ENCODE measurements at regions not wholly inside any gene's neighbourhood (a gene's known extent, or its start where the extent isn't known, plus 50 kb on each side); places are given as distances from the start of the nearest gene placed in this dataset.

DNA sequence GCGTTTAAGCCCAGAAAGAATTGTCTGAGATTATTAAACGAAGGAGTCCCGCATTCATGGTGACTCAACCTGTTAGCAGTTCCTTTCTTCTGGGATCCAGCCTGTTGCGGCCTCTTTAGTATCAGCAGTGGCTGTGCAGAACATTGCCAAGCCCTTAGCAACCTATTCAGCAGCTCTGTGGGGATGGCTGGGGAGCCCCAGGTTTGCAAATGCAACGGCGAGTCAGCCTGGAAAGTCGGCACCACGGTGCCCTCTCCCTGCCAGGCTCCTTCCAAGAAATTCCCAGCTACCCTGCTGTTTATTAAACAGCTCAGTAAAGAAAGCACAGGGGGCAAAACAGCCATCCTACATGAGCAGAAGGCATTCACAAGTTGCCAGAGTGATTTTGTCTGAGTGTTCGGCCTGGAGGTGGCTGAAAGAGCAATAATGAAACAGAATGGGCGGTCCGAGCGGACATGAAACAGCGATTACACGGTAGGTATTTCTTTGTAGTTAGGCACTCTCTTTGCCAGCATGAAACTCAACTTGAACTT, 198.3 kb downstream of the BAMBI start:
- TF ChIP-seq CTCF (IDR thresholded peaks at IDR 0.05; ENCODE audit: extremely low read depth, missing control alignments), result no peak
- no peak for DNase-seq (ENCODE audit: low spot score)

- no peak for TF ChIP-seq CTCF (IDR thresholded peaks at IDR 0.05; ENCODE audit: extremely low read depth, missing control alignments)
- no peak for DNase-seq (ENCODE audit: low spot score)
Measured at GRCh38 chr10:28878236-28878970, 201.1 kb downstream of the BAMBI start.

DNA sequence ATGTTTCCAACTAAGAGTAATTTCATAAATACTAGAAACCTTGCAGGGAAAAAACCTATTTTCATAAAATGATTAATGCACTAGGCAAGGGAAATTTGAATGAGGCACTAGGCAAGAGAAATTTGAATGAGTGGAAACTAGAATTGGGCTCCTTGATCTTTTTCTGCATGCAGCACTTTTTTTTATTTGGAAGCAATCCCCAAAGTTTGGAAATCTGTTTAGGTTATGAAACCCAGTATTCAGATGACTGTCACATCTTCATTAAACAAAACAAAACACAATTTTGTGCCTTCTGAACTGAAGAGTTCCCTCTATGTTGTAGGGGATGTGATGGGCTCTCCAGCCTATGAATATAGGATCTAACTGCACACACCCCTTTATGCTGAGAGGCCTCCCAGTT, 201.9 kb downstream of the BAMBI start:
- TF ChIP-seq CTCF (IDR thresholded peaks at IDR 0.05; ENCODE audit: extremely low read depth, missing control alignments), result no peak
- no peak for DNase-seq (ENCODE audit: low spot score)

DNA sequence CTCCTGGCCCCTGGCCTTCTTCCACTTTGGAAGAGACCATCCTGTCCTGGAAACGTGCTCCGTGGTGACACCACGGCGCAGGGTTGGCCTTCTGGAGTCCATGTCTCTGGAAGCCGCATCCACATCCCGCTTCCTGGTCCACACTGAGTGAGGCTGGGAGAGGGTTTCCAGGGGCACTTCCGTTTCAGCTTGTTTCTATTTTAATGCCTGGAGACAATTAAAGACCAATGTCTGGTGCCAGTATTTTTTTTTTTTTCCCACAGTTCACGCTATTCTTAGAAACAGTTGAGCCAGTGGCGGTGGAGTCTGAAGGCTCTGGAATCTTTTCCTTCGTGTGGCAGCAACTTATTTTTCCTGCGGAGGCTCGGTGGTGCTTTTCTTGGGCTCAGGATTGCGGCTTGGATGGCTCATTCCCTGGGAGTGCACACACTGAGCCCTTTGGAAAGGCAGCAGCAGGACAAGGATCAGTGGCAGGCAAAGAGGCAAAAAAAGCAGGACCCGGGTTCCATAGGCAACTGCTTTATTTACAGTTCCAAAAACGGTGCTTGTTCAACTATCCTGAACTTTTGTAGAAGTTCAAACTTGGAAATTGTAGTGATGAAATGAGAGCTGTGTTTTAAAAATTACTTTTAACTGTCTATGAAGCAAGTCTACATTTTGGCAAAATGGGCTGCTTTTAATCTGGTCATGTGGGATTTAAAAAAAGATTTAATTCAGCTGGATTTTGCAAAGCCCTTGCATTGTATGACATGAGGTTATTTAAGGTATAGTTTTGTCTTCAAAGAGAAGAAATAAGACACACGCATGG, 202.8 kb downstream of the BAMBI start:
- no peak for DNase-seq (ENCODE audit: low spot score)
- no peak for TF ChIP-seq CTCF (IDR thresholded peaks at IDR 0.05; ENCODE audit: extremely low read depth, missing control alignments)

DNA sequence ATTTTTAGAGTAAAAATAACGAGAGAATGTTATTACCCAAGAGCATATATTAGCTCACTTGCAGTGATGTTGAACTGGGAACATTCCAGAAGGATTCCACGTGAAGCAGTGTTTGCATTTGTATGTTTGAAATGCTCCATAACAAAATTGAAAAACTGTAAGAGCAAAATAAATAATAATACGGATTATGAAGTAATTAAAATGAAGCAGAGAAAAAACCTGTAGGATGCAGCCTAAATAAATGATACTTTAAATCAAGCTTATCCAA, 203.3 kb downstream of the BAMBI start:
- TF ChIP-seq CTCF (IDR thresholded peaks at IDR 0.05; ENCODE audit: extremely low read depth, missing control alignments), result no peak
- no peak for DNase-seq (ENCODE audit: low spot score)

DNA sequence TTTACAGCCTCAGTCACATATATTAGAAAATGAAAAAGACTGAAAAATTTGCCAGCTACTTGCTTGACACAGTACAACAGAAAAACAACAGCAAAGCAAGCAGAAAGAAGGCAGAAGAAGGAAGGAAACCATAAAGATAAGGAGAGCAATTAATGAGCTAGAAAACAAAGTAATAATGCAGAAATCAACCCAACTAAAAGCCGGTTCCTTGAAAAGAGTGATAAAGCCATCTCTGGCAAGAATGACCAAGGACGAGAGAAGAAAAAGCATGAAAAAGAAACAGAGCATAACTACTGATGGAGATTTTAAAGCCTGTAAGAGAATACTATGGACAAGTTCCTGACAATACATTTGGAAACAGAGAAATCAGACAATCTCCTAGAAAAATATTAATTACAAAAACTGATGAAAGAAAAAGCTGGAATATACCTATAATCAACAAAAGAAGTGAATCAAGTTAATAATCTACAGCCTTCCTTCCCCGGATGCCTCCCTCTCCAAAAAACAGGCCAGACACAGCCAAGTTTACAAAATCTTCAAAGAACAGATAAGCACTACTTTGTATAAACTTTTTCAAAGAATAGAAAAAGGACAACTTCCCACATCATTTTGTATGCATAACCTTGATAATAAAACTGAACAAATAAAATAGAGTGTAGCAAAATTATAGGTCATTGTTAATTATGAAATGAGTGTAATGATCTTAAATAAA, 204.0 kb downstream of the BAMBI start:
- no peak for DNase-seq (ENCODE audit: low spot score)
- TF ChIP-seq CTCF (IDR thresholded peaks at IDR 0.05; ENCODE audit: extremely low read depth, missing control alignments), result no peak
